MV-4-11 (cell line): ENCODE measurements at regions not wholly inside any gene's neighbourhood (a gene's known extent, or its start where the extent isn't known, plus 50 kb on each side); places are given as distances from the start of the nearest gene placed in this dataset.
A peak's percentile ranks its signal among the peaks of the same experiment; 100 is the strongest.

Experiments used
- DNase-seq: peaks from one replicate; lab custom pipeline; 2025; lab: John Stamatoyannopoulos, UW

GRCh38 chr19:41495589-41495988 lies 52.6 kb downstream of the ERICH4 start:
- no peak for DNase-seq

- DNase-seq, result no peak
Measured at GRCh38 chr19:41499899-41500298, 56.9 kb downstream of the ERICH4 start.

GRCh38 chr19:41500443-41500842 lies 57.5 kb downstream of the ERICH4 start:
- no peak for DNase-seq

- DNase-seq, result no peak
Measured at GRCh38 chr19:41501854-41502253, 58.9 kb downstream of the ERICH4 start.

GRCh38 chr19:41505105-41505504 lies 62.1 kb downstream of the ERICH4 start:
- no peak for DNase-seq

- DNase-seq, result no peak
Measured at GRCh38 chr19:41510484-41510883, 65.5 kb upstream of the CEACAM21 start.

GRCh38 chr19:41511628-41512027 lies 64.3 kb upstream of the CEACAM21 start:
- DNase-seq, result no peak

GRCh38 chr19:41515015-41515652 lies 60.8 kb upstream of the CEACAM21 start:
- no peak for DNase-seq

- DNase-seq, result peak; percentile 96
Measured at GRCh38 chr19:41516292-41517171, 59.4 kb upstream of the CEACAM21 start.

GRCh38 chr19:41518141-41518540 lies 57.8 kb upstream of the CEACAM21 start:
- DNase-seq, result no peak

- DNase-seq, result peak; percentile 91
Measured at GRCh38 chr19:41521138-41521930, 54.6 kb upstream of the CEACAM21 start.

GRCh38 chr19:41521931-41522555 lies 53.9 kb upstream of the CEACAM21 start:
- no peak for DNase-seq

GRCh38 chr19:41525989-41526388 lies 50.0 kb upstream of the CEACAM21 start:
- peak; percentile 59 for DNase-seq
